Stimulated activated CD8-positive, alpha-beta memory T cell treated with anti-CD3 and anti-CD28 coated beads, Interleukin-2, amount 100 ng/mL, for 48 hours (primary cell): ENCODE measurements at regions not wholly inside any gene's neighbourhood (a gene's known extent, or its start where the extent isn't known, plus 50 kb on each side); places are given as distances from the start of the nearest gene placed in this dataset.

Experiments used
- DNase-seq, 2 donors: peaks; one replicate each; pipeline ENCODE4 v3.0.0-alpha.2; 2020; ENCODE audit warnings: low read depth in 2 of 2

GRCh38 chr4:127069675-127070074, 563.1 kb upstream of the INTU start:
- no peak for DNase-seq

- no peak for DNase-seq
These were observed 561.3 kb upstream of the INTU start for GRCh38 chr4:127071443-127071842.

GRCh38 chr4:127080141-127080540, 552.6 kb upstream of the INTU start:
- DNase-seq: no peak

DNA sequence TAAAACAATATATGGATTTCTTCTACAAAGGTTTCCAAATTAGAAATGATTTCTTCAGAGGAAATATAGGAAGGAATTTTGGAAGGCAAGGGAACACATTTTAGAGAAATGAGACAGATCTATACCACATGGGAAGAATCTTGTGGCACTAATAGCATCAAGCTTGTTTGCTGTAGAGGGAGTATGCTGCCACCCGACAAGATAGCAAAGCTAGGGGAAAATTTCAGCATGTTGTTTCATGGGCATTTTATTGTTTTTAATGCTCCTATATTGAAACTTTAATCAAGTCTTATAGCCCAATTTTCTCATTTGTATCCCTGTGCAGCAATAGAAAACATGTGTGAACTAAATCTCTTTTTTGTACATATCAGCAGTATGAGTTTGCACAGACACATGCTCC, 551.7 kb upstream of the INTU start:
- no peak for DNase-seq

GRCh38 chr4:127082986-127083385, 549.8 kb upstream of the INTU start:
- no peak for DNase-seq

GRCh38 chr4:127084666-127085065, 548.1 kb upstream of the INTU start:
- no peak for DNase-seq

DNA sequence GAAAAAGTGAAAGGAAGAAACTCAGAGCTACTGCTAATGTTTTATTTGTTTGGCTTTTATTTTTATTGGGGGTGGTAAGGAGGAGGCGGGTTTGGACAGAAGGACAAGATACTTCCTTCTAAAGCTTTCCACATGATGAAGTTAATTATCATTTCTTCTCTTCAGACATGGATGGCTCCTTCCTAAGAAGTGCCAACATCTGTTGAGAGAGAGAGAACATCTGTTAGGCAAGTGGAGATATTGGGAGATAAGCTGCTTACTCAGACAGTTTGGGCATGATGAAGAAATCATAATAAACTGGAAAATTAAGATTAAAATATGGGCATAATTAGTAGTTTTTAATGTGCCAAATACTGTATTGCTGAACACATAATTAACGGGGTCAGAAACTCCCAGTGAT, 535.7 kb upstream of the INTU start:
- DNase-seq: no peak

GRCh38 chr4:127102361-127102760, 530.4 kb upstream of the INTU start:
- no peak for DNase-seq

- no peak for DNase-seq
These were observed 529.1 kb upstream of the INTU start for GRCh38 chr4:127103681-127104115.

DNA sequence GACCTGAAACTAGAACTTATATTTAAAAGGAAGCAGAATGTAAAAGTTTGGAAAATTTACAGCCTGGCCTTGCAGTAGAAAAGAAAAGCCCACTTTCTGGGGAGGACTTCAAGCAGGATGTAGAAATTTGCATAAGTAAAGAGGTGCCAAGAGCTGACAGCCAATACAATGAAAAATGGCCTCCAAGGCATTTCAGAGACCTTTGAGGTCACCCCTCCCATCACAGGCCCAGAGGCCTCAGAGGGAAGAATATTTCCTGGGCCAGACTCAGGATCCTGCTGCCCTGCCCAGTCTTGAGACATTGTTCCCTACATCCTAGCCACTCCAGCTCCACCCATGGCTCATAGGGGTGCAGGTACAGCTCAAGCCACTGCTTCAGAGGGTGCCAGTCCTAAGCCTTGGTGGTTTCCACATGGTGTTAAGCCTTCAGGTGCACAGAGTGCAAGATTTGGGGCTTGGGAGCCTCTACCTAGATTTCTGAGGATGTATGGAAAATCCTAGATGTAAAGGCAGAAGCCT, 518.9 kb upstream of the INTU start:
- no peak for DNase-seq

- DNase-seq: no peak
These were observed 514.1 kb upstream of the INTU start for GRCh38 chr4:127118681-127119080.

GRCh38 chr4:127120441-127121090, 512.2 kb upstream of the INTU start:
- no peak for DNase-seq

- DNase-seq: no peak
These were observed 507.8 kb upstream of the INTU start for GRCh38 chr4:127124919-127125318.

GRCh38 chr4:127126718-127127117, 506.0 kb upstream of the INTU start:
- no peak for DNase-seq

DNA sequence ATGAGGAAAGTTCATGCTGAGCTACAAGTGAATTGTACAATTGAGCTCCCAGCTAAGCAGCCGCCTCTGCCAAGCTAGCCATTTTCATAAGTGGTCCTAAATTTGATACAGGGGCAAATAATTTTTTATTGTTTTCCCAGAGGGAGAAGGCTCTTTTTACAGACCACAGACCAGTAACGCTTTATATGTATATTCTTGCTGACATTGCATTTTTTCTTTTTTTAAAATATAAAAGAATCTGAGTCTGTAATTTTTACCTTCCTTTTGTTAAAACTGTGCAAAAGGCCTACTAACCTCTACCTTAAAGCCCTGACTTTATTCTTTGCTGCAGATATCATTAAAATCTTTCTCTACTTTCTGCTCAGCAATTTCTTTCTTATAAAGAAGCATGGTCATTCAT, 501.2 kb upstream of the INTU start:
- DNase-seq: no peak

DNA sequence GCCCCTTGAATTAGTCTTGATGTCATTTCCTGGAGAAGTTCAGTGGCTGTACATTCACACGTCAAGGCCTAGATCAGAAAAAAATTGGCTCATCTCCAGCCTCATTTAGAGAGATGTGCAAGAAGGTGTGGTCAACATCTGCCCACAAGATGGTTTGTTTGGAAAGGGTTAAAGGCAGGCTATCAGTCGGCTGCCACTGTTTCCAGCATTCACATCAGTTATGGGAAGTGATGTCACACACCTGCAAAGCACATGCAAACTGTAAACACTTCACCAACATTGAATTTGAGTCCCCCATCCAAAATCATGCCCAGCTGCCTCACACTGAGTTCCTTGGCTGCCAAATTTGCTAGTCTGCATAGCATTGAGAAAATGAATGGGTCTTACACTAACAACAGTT, 498.3 kb upstream of the INTU start:
- DNase-seq: no peak

DNA sequence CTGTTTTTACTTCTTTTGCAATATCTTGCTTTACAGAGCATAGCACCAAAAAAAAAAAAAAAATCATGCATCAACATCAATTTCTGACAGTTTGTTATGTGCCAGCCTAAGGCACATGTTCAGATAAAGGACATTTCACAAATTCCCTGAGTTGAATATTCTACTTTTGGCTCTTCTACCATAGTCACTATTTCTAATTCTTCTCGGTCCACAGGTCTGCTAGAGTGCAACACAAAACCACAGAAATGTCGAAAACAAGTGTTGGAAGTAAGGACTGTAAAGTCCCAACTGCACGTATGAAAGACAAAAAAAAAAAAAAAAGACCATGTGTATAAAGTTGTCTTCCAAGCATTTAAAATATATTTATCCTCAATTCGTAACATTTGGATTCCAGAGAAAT, 494.2 kb upstream of the INTU start:
- no peak for DNase-seq

DNA sequence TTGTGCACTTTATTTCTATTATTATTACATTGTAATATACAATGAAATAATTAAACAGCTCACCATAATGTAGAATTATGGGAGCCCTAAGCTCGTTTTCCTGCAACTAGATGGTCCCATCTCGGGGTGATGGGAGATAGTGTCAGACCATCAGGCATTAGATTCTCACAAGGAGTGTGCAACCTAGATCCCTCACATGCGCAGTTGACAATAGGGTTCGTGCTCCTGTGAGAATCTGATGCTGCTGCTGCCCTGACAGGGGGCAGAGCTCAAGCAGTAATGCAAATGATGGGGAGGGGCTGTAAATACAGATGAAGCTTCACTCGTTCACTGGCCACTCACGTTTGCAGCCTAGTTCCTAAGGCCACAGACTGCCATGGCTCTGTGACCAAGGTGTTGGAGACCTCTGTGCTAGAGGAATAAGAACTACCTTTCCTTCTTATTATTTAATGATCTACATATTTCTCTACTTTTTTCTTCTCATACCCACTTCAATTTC, 492.9 kb upstream of the INTU start:
- DNase-seq: no peak

GRCh38 chr4:127140306-127140705, 492.5 kb upstream of the INTU start:
- DNase-seq: no peak

DNA sequence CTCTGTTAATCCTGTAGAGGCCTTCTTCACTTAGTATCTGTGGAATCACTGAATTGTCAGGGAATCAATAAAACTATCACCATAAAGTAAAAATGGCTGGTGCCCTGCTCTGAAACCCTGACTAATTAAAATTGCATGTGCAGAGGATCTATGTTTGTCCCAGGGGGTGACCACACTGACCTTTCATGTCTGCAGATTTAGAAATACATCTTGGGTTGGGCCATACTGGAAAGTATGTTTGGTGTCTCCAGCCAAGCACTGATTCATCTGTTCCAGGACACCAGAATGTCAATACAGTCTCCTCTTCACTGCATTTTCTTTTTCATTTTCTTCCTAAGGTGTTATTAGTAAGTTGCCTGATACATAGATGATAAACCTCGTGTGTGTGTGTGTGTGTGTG, 490.9 kb upstream of the INTU start:
- DNase-seq: no peak

DNA sequence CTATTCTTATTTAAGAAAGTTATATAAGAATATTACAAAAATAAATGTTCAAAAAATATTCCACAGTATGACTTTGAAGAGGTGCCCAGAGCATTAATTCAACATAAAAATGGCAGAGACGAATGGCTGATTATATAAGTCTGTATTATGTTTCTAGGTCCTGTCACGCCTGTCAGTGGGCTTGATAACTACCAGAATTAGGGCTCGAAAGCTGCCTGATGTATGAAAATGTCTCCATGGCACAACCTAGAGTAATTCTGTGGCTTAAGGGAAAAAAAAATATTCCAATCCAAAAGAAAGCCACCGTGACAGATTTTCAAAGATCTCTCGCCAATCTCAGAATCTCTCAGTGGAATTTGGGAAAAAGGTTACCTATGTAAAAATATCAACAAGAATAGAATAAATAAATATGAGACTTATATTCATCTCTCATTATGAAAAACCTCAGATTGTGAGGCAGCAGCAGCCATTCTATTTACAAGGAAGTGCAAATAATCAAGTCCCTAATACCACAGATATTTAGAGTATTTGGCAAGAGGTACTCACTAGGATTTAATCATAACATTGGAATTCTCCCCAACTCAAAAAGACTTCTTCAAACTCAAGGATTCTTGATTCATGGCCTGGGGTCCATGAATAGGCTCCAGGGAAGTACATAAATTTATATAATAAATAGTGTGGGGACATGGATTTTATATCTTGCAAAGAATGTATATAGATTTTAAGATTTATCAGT, 489.1 kb upstream of the INTU start:
- no peak for DNase-seq

GRCh38 chr4:127145006-127145540, 487.7 kb upstream of the INTU start:
- DNase-seq: no peak

DNA sequence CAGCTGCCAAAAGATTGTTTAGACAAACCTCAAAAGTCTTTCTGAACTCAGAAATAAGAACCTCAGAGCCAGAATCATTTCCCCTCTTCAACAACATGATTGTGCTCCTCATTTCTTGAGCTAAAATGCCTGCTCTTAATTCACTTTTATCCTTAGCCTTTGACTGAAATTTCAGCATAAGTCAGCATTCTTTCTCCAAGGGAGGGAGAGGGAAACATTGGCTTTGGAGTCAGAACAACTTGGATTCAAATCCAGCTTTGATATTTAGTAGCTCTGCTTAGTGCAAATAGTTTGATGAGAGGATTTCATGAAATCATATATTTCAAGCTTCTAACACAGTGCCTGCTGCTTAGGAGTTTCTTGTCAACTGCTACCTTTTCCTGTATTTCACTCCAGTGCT, 484.6 kb upstream of the INTU start:
- DNase-seq: no peak
